K562 (cell line): ENCODE measurements at regions not wholly inside any gene's neighbourhood (a gene's known extent, or its start where the extent isn't known, plus 50 kb on each side); places are given as distances from the start of the nearest gene placed in this dataset.

ENCODE experiments used
- ATAC-seq: fragments of 200-7000 bp; cut with Tn5 transposase; 3 replicates; pipeline ENCODE4 v1.9.1; 2020; ENCODE audit warnings: moderate library complexity
- BruUV-seq: library from RNA; stranded (reverse); fragments of 400-500 nt; replicated peaks from 2 replicates; lab custom pipeline; 2021; lab: Mats Ljungman, UMichigan
- CTCF ChIA-PET: fragments of 300-600 bp; formaldehyde crosslinking; extraction: SDS; loops from one replicate; lab custom pipeline; 2021; ENCODE audit warnings: low intra/inter-chr PET ratio; lab: Yijun Ruan, JAX
- POLR2A ChIA-PET: fragments of 300-600, 350-650 bp; sonication (Branson Sonifier 250); formaldehyde crosslinking; extraction: SDS; loops from one replicate; lab custom pipeline; 2021; ENCODE audit warnings: antibody characterized with exemption, inconsistent platforms; lab: Yijun Ruan, JAX
- DNase-seq, 4 experiments: peaks; one replicate each; pipeline versions ENCODE4 v3.0.0 to v3.0.0-alpha.2; 2011 to 2018; ENCODE audit warnings: low spot score in 3 of 4, mixed read lengths in 3 of 4; ENCODE audit errors: extremely low read depth in 1 of 4
- FAIRE-seq: peaks from 2 replicates; lab custom pipeline; 2011; peaks lifted over from hg19 to GRCh38; lab: Jason Lieb, UNC
- H2AFZ ChIP-seq: 2 replicates; pipeline ENCODE4 v1.6.0; 2011; ENCODE audit warnings: low read depth, low read length, control low read depth, inconsistent platforms
- H3K27ac ChIP-seq: fragments of 200-600 bp; 3 replicates; pipeline ENCODE4 v1.8.0; 2011; ENCODE audit warnings: low read depth, mild to moderate bottlenecking, control low read depth, inconsistent platforms, low read length, moderate library complexity, mixed read lengths; ENCODE audit errors: extremely low read depth
- H3K27me3 ChIP-seq, 2 experiments: fragments of 300-600 bp in 1 of 2; 2 replicates in 1 of 2; 3 replicates in 1 of 2; pipeline versions ENCODE4 v1.6.0 to v1.8.0; 2011; ENCODE audit warnings: inconsistent platforms in 2 of 2, low read length in 2 of 2, mild to moderate bottlenecking in 1 of 2, mixed read lengths in 1 of 2, moderate library complexity in 1 of 2; ENCODE audit not compliant: control insufficient read depth in 2 of 2, insufficient read depth in 2 of 2
- H3K36me3 ChIP-seq: fragments of 300-600 bp; 3 replicates; pipeline ENCODE4 v1.8.0; 2011; ENCODE audit warnings: mild to moderate bottlenecking, low read length, inconsistent platforms; ENCODE audit not compliant: control insufficient read depth, insufficient read depth
- H3K4me1 ChIP-seq, 2 experiments: fragments of 200-600 bp in 1 of 2; replicated peaks in 1 of 2; 2 replicates in 1 of 2; 3 replicates in 1 of 2; pipeline versions ENCODE4 v1.5.1 to v1.8.0; 2011; ENCODE audit warnings: inconsistent platforms in 2 of 2, low read length in 2 of 2, mild to moderate bottlenecking in 1 of 2, mixed read lengths in 1 of 2, moderate library complexity in 1 of 2; ENCODE audit not compliant: control insufficient read depth in 2 of 2, insufficient read depth in 2 of 2
- H3K4me2 ChIP-seq: 2 replicates; pipeline ENCODE4 v1.6.1; 2011; ENCODE audit warnings: low read length, control low read depth, inconsistent platforms, mixed read lengths; ENCODE audit not compliant: insufficient read depth
- H3K4me3 ChIP-seq: fragments of 200-600 bp; sonication (generic), shearing (Covaris generic); 2 replicates; pipeline ENCODE4 v1.5.1; 2016; ENCODE audit warnings: control low read depth, inconsistent platforms
- H3K79me2 ChIP-seq: fragments of 200-600 bp; 3 replicates; pipeline ENCODE4 v1.8.0; 2011; ENCODE audit warnings: low read length, inconsistent platforms; ENCODE audit not compliant: control insufficient read depth, insufficient read depth
- H3K9ac ChIP-seq, 2 experiments: 2 replicates each; pipeline versions ENCODE4 v1.6.0 to v1.6.1; 2011; ENCODE audit warnings: low read depth in 2 of 2, low read length in 2 of 2, control low read depth in 1 of 2, inconsistent platforms in 1 of 2, mild to moderate bottlenecking in 1 of 2, mixed read lengths in 1 of 2; ENCODE audit not compliant: insufficient read depth in 1 of 2
- H3K9me1 ChIP-seq: one replicate; pipeline ENCODE4 v1.6.0; 2011; ENCODE audit warnings: inconsistent platforms, mild to moderate bottlenecking, low read length, moderate library complexity; ENCODE audit not compliant: control insufficient read depth, insufficient read depth
- H3K9me3 ChIP-seq: replicated peaks from 2 replicates; pipeline ENCODE4 v1.5.1; 2011; ENCODE audit warnings: low read depth, low read length, inconsistent platforms; ENCODE audit not compliant: control insufficient read depth, insufficient read depth
- H4K20me1 ChIP-seq: replicated peaks from 2 replicates; pipeline ENCODE4 v1.6.1; 2011; ENCODE audit warnings: low read length, inconsistent platforms, mixed read lengths; ENCODE audit not compliant: control insufficient read depth, insufficient read depth
- CBFA2T2 ChIP-seq: fragments of 450-650 bp; conservative IDR thresholded peaks from 2 replicates; pipeline ENCODE4 v1.6.1; 2017; ENCODE audit warnings: mild to moderate bottlenecking
- CBFB ChIP-seq: sonication (generic); formaldehyde crosslinking; IDR thresholded peaks from 2 replicates; pipeline ENCODE4 v1.4.0; 2020; ENCODE audit warnings: mild to moderate bottlenecking, missing genetic modification reagents
- CBX5 ChIP-seq: IDR thresholded peaks from 2 replicates; pipeline ENCODE4 v1.6.1; 2014; ENCODE audit warnings: low read depth, borderline replicate concordance
- CTBP1 ChIP-seq: fragments of 450-650 bp; IDR thresholded peaks from 2 replicates; pipeline ENCODE4 v1.6.1; 2016; ENCODE audit warnings: borderline replicate concordance
- HDAC2 ChIP-seq: fragments of 450-650 bp; IDR thresholded peaks from 2 replicates; pipeline ENCODE4 v1.6.1; 2016; ENCODE audit warnings: mild to moderate bottlenecking
- POLR2B ChIP-seq: fragments of 450-650 bp; IDR thresholded peaks from 2 replicates; pipeline ENCODE4 v1.6.1; 2018; ENCODE audit warnings: low read depth; ENCODE audit not compliant: partially characterized antibody
- RBM25 ChIP-seq: fragments of 200-400 bp; formaldehyde crosslinking; IDR thresholded peaks from 2 replicates; pipeline ENCODE4 v1.6.1; 2018; ENCODE audit warnings: low read length, low read depth, moderate library complexity; ENCODE audit not compliant: severe bottlenecking
- SRF ChIP-seq, 2 experiments: fragments of 250-450, 450-650 bp in 1 of 2; sonication (Bioruptor Pico) in 1 of 2; sonication (generic) in 1 of 2; formaldehyde crosslinking; IDR thresholded peaks; 2 replicates each; pipeline versions ENCODE4 v1.5.0 to v1.5.1; 2020 to 2022; ENCODE audit warnings: mild to moderate bottlenecking in 1 of 2, missing genetic modification reagents in 1 of 2
- SRSF1 ChIP-seq: fragments of 200-400 bp; formaldehyde crosslinking; IDR thresholded peaks from 2 replicates; pipeline ENCODE4 v1.6.1; 2017; ENCODE audit warnings: mild to moderate bottlenecking, low read depth, low read length, moderate library complexity
- TCF15 ChIP-seq: fragments of 250-450 bp; sonication (Bioruptor Pico); IDR thresholded peaks from 2 replicates; pipeline ENCODE4 v1.8.0; 2022; ENCODE audit warnings: moderate library complexity, mild to moderate bottlenecking, inconsistent platforms
- TCFL5 ChIP-seq: fragments of 250-450 bp; sonication (Bioruptor Pico); conservative IDR thresholded peaks from 2 replicates; pipeline ENCODE4 v1.6.1; 2021; ENCODE audit warnings: mild to moderate bottlenecking, moderate library complexity, matching md5 sums
- VEZF1 ChIP-seq: fragments of 200-800 bp; sonication (Bioruptor generic); IDR thresholded peaks from 2 replicates; pipeline ENCODE4 v1.6.1; 2017; ENCODE audit warnings: missing genetic modification characterization, missing compliant biosample characterization
- ZBTB2 ChIP-seq: fragments of 450-650 bp; IDR thresholded peaks from 2 replicates; pipeline ENCODE4 v1.6.1; 2016; ENCODE audit warnings: antibody characterized with exemption
- ZNF184 ChIP-seq: sonication (generic); formaldehyde crosslinking; IDR thresholded peaks from 2 replicates; pipeline ENCODE4 v1.5.0; 2020; ENCODE audit warnings: missing genetic modification reagents
- WGBS: fragments of 100-300 bp; shearing (Covaris generic); methylation state at CpG from one replicate; pipeline ENCODE4 v1.1.6; 2016; ENCODE audit warnings: low coverage, mixed read lengths; ENCODE audit not compliant: insufficient coverage; ENCODE audit errors: missing lambda C conversion rate; 5-methylcytosine and 5-hydroxymethylcytosine counted together
- in situ Hi-C: fragments of 300-500 bp; cut with MboI; formaldehyde crosslinking; loops from 4 replicates; pipeline ENCODE4 v1.15.0; 2018; ENCODE audit warnings: inconsistent platforms, mixed read lengths
- intact Hi-C: fragments of 100-400 bp; cut with micrococcal nuclease; formaldehyde crosslinking; loops from 2 replicates; pipeline ENCODE4 v1.14.2; 2022
- TF ChIP-seq, protein P1 (sequence below): fragments of 450-650 bp; IDR thresholded peaks from 2 replicates; pipeline ENCODE4 v1.6.1; 2016

GRCh38 chr7:137167609-137168008, 175.9 kb downstream of the PTN start:
- no TSS peak for BruUV-seq
- Histone ChIP-seq H3K9me1 (no peaks in the 10 kb centered on the region), H3K36me3 (no peaks in the 10 kb centered on the region), H3K4me3 (no peak overlapping the region), H3K27ac (no peak overlapping the region), H3K27me3 (no peaks in the 10 kb centered on the region), H3K9me3 (no peaks in the 10 kb centered on the region), H3K4me2 (no peak overlapping the region), H3K79me2 (no peaks in the 10 kb centered on the region), H4K20me1 (no peaks in the 10 kb centered on the region), H3K4me1 (no peaks in the 10 kb centered on the region), H2AFZ (no peak overlapping the region), H3K9ac (no peak overlapping the region)
- no peak for DNase-seq
- TF ChIP-seq POLR2B: no peak
- TF ChIP-seq TCFL5 (CRISPR knock-in tag): no peak
- no peak for TF ChIP-seq CBFA2T2
- no peak for TF ChIP-seq HDAC2
- no peak for TF ChIP-seq VEZF1 (CRISPR knock-in tag)
- no peak for TF ChIP-seq SRSF1
- no peak for TF ChIP-seq CTBP1
- TF ChIP-seq ZNF184 (CRISPR knock-in tag): no peak
- no peak for TF ChIP-seq ZBTB2
- TF ChIP-seq CBFB (CRISPR knock-in tag): no peak
- no peak for TF ChIP-seq RBM25
- TF ChIP-seq CBX5: no peak
- no peak for TF ChIP-seq SRF (CRISPR knock-in tag; IDR thresholded peaks at IDR 0.05)
- no peak for TF ChIP-seq TCF15
- TF ChIP-seq, protein P1, sequence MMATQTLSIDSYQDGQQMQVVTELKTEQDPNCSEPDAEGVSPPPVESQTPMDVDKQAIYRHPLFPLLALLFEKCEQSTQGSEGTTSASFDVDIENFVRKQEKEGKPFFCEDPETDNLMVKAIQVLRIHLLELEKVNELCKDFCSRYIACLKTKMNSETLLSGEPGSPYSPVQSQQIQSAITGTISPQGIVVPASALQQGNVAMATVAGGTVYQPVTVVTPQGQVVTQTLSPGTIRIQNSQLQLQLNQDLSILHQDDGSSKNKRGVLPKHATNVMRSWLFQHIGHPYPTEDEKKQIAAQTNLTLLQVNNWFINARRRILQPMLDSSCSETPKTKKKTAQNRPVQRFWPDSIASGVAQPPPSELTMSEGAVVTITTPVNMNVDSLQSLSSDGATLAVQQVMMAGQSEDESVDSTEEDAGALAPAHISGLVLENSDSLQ: no peak
- WGBS: 3% methylated on average over 2 of the region's 2 CpGs
- no peak for FAIRE-seq
- no peak for ATAC-seq
- in situ Hi-C loops (no loop called here), intact Hi-C loops (loop anchor here (2.0 to 10.0 kb wide), 2 partner anchors 287 to 1653 kb away; partner anchors contain the start of gene CNOT4)
- ChIA-PET POLR2A (no interaction called here), CTCF (no interaction called here)
